Kidney epithelial cell (primary cell): ENCODE measurements at regions not wholly inside any gene's neighbourhood (a gene's known extent, or its start where the extent isn't known, plus 50 kb on each side); places are given as distances from the start of the nearest gene placed in this dataset.

Source experiments
- DNase-seq: peaks from one replicate; pipeline ENCODE4 v3.0.0-alpha.2; 2010; ENCODE audit warnings: low read depth
- H3K27me3 ChIP-seq: 2 replicates; pipeline ENCODE4 v1.6.0; 2011; ENCODE audit warnings: low read length; ENCODE audit not compliant: control insufficient read depth, insufficient read depth
- H3K36me3 ChIP-seq: 2 replicates; pipeline ENCODE4 v1.5.1; 2011; ENCODE audit warnings: low read length; ENCODE audit not compliant: control insufficient read depth, insufficient read depth
- H3K4me3 ChIP-seq: 2 replicates; pipeline ENCODE4 v1.5.1; 2011; ENCODE audit warnings: low read depth, mild to moderate bottlenecking, control low read depth, low read length
- CTCF ChIP-seq: IDR thresholded peaks from 2 replicates; pipeline ENCODE4 v1.5.1; 2011; ENCODE audit warnings: mild to moderate bottlenecking, moderate library complexity, low read length, control low read depth, inconsistent platforms; ENCODE audit not compliant: insufficient read depth, poor library complexity, severe bottlenecking

GRCh38 chr22:48639896-48640748 is 1187.6 kb downstream of the BRD1 start:
- no peaks in the 10 kb centered on the region for H3K27me3 ChIP-seq
- DNase-seq, result no peak
- TF ChIP-seq CTCF, result no peak
- no peak overlapping the region for H3K4me3 ChIP-seq
- H3K36me3 ChIP-seq, result no peaks in the 10 kb centered on the region

GRCh38 chr22:48639021-48639795 is 1188.5 kb downstream of the BRD1 start:
- TF ChIP-seq CTCF, result no peak
- Histone ChIP-seq H3K36me3 (no peaks in the 10 kb centered on the region), H3K4me3 (no peak overlapping the region), H3K27me3 (no peaks in the 10 kb centered on the region)
- DNase-seq, result no peak

GRCh38 chr22:48637231-48637630 is 1190.4 kb downstream of the BRD1 start:
- Histone ChIP-seq H3K4me3 (no peak overlapping the region), H3K27me3 (no peaks in the 10 kb centered on the region), H3K36me3 (no peaks in the 10 kb centered on the region)
- no peak for DNase-seq
- no peak for TF ChIP-seq CTCF

- no peak for DNase-seq
- no peaks in the 10 kb centered on the region for H3K36me3 ChIP-seq
- no peaks in the 10 kb centered on the region for H3K27me3 ChIP-seq
- H3K4me3 ChIP-seq, result no peak overlapping the region
- TF ChIP-seq CTCF, result no peak
These were observed 1190.9 kb downstream of the BRD1 start for GRCh38 chr22:48636746-48637145.

- Histone ChIP-seq H3K36me3 (no peaks in the 10 kb centered on the region), H3K27me3 (no peaks in the 10 kb centered on the region), H3K4me3 (no peak overlapping the region)
- no peak for DNase-seq
- TF ChIP-seq CTCF, result no peak
These were observed 1191.9 kb downstream of the BRD1 start for GRCh38 chr22:48635816-48636215.
